ENCODE measurements at regions not wholly inside any gene's neighbourhood (a gene's known extent, or its start where the extent isn't known, plus 50 kb on each side); places are given as distances from the start of the nearest gene placed in this dataset.

GRCh38 chr9:80030801-80031200 lies 459.0 kb downstream of the TLE4 start:
- no peak for TF ChIP-seq CTCF (conservative IDR thresholded peaks at IDR 0.05; ENCODE audit: low read length)
- TF ChIP-seq EZH2phosphoT487 (IDR thresholded peaks at IDR 0.05; ENCODE audit: borderline replicate concordance), result no peak
- Histone ChIP-seq H3K27me3 (ENCODE audit: insufficient read depth, low read length, poor library complexity, severe bottlenecking) (no peaks in the 10 kb centered on the region), H3K9me2 (replicated peaks; ENCODE audit: low read depth, low read length) (no peaks in the 10 kb centered on the region), H3K4me3 (ENCODE audit: low read length, poor library complexity, severe bottlenecking) (no peak overlapping the region), H3K4me1 (ENCODE audit: insufficient read depth, low read length, poor library complexity, severe bottlenecking) (no peaks in the 10 kb centered on the region), H3K9ac (ENCODE audit: low read depth, low read length, poor library complexity, severe bottlenecking) (no peak overlapping the region), H3K79me2 (ENCODE audit: insufficient read depth, low read length) (no peaks in the 10 kb centered on the region), H2AFZ (ENCODE audit: low read length) (no peak overlapping the region), H3K4me2 (ENCODE audit: low read depth, low read length, poor library complexity, severe bottlenecking) (no peak overlapping the region), H3K36me3 (ENCODE audit: insufficient read depth, low read length) (no peaks in the 10 kb centered on the region), H4K20me1 (ENCODE audit: insufficient read depth, low read length, poor library complexity, severe bottlenecking) (no peaks in the 10 kb centered on the region), H3F3A (ENCODE audit: low read depth) (no peaks in the 10 kb centered on the region), H3K9me3 (ENCODE audit: insufficient read depth, low read depth, low read length) (no peaks in the 10 kb centered on the region; the same call in 1 of the 2 replicates)

- TF ChIP-seq EZH2phosphoT487 (IDR thresholded peaks at IDR 0.05; ENCODE audit: borderline replicate concordance), result no peak
- no peak for TF ChIP-seq CTCF (conservative IDR thresholded peaks at IDR 0.05; ENCODE audit: low read length)
- no peak overlapping the region for H3K4me2 ChIP-seq (ENCODE audit: low read depth, low read length, poor library complexity, severe bottlenecking)
- no peaks in the 10 kb centered on the region for H3K79me2 ChIP-seq (ENCODE audit: insufficient read depth, low read length)
- no peak overlapping the region for H3K4me3 ChIP-seq (ENCODE audit: low read length, poor library complexity, severe bottlenecking)
- H3K9me3 ChIP-seq (ENCODE audit: insufficient read depth, low read depth, low read length), result no peaks in the 10 kb centered on the region; the same call in 1 of the 2 replicates
- no peaks in the 10 kb centered on the region for H3F3A ChIP-seq (ENCODE audit: low read depth)
- no peaks in the 10 kb centered on the region for H3K4me1 ChIP-seq (ENCODE audit: insufficient read depth, low read length, poor library complexity, severe bottlenecking)
- no peak overlapping the region for H3K9ac ChIP-seq (ENCODE audit: low read depth, low read length, poor library complexity, severe bottlenecking)
- H2AFZ ChIP-seq (ENCODE audit: low read length), result no peak overlapping the region
- no peaks in the 10 kb centered on the region for H3K27me3 ChIP-seq (ENCODE audit: insufficient read depth, low read length, poor library complexity, severe bottlenecking)
- H4K20me1 ChIP-seq (ENCODE audit: insufficient read depth, low read length, poor library complexity, severe bottlenecking), result no peaks in the 10 kb centered on the region
- no peaks in the 10 kb centered on the region for H3K9me2 ChIP-seq (replicated peaks; ENCODE audit: low read depth, low read length)
- H3K36me3 ChIP-seq (ENCODE audit: insufficient read depth, low read length), result no peaks in the 10 kb centered on the region
Observed at GRCh38 chr9:80028501-80028900, 456.7 kb downstream of the TLE4 start.

GRCh38 chr9:80025796-80026520 lies 454.2 kb downstream of the TLE4 start:
- no peaks in the 10 kb centered on the region for H4K20me1 ChIP-seq (ENCODE audit: insufficient read depth, low read length, poor library complexity, severe bottlenecking)
- no peak overlapping the region for H2AFZ ChIP-seq (ENCODE audit: low read length)
- no peaks in the 10 kb centered on the region for H3F3A ChIP-seq (ENCODE audit: low read depth)
- TF ChIP-seq EZH2phosphoT487 (IDR thresholded peaks at IDR 0.05; ENCODE audit: borderline replicate concordance) (no peak), CTCF (conservative IDR thresholded peaks at IDR 0.05; ENCODE audit: low read length) (no peak)
- H3K9me3 ChIP-seq (ENCODE audit: insufficient read depth, low read depth, low read length), result no peaks in the 10 kb centered on the region
- H3K4me2 ChIP-seq (ENCODE audit: low read depth, low read length, poor library complexity, severe bottlenecking), result no peak overlapping the region
- H3K27me3 ChIP-seq (ENCODE audit: insufficient read depth, low read length, poor library complexity, severe bottlenecking), result no peaks in the 10 kb centered on the region
- no peaks in the 10 kb centered on the region for H3K4me1 ChIP-seq (ENCODE audit: insufficient read depth, low read length, poor library complexity, severe bottlenecking)
- H3K36me3 ChIP-seq (ENCODE audit: insufficient read depth, low read length), result no peaks in the 10 kb centered on the region
- H3K79me2 ChIP-seq (ENCODE audit: insufficient read depth, low read length), result no peaks in the 10 kb centered on the region
- no peak overlapping the region for H3K4me3 ChIP-seq (ENCODE audit: low read length, poor library complexity, severe bottlenecking)
- H3K9ac ChIP-seq (ENCODE audit: low read depth, low read length, poor library complexity, severe bottlenecking), result no peak overlapping the region
- H3K9me2 ChIP-seq (replicated peaks; ENCODE audit: low read depth, low read length), result no peaks in the 10 kb centered on the region

Data from Loucy (cell line).